ENCODE measurements at regions not wholly inside any gene's neighbourhood (a gene's known extent, or its start where the extent isn't known, plus 50 kb on each side); places are given as distances from the start of the nearest gene placed in this dataset.

GRCh38 chr1:235009561-235010306 lies 118.9 kb downstream of the TOMM20 start:
- DNase-seq: no peak

GRCh38 chr1:235009074-235009473 lies 119.6 kb downstream of the TOMM20 start:
- no peak for DNase-seq

- no peak for DNase-seq
These were observed 120.4 kb downstream of the TOMM20 start for GRCh38 chr1:235008239-235008638.

GRCh38 chr1:235006816-235007215 lies 121.8 kb downstream of the TOMM20 start:
- no peak for DNase-seq

- no peak for DNase-seq
These were observed 122.4 kb downstream of the TOMM20 start for GRCh38 chr1:235006132-235006721.

- no peak for DNase-seq
These were observed 123.7 kb downstream of the TOMM20 start for GRCh38 chr1:235004840-235005391.

- DNase-seq: no peak
These were observed 124.4 kb downstream of the TOMM20 start for GRCh38 chr1:235004276-235004675.

- no peak for DNase-seq
These were observed 125.8 kb downstream of the TOMM20 start for GRCh38 chr1:235002706-235003300.

GRCh38 chr1:234999513-234999940 lies 129.1 kb downstream of the TOMM20 start:
- no peak for DNase-seq

GRCh38 chr1:234997896-234998741 lies 130.5 kb downstream of the TOMM20 start:
- no peak for DNase-seq

GRCh38 chr1:234997201-234997895 lies 131.3 kb downstream of the TOMM20 start:
- DNase-seq: no peak

- DNase-seq: no peak
These were observed 132.3 kb downstream of the TOMM20 start for GRCh38 chr1:234996245-234996757.

GRCh38 chr1:234994436-234995295 lies 134.0 kb downstream of the TOMM20 start:
- no peak for DNase-seq

GRCh38 chr1:234992065-234992464 lies 136.6 kb downstream of the TOMM20 start:
- DNase-seq: no peak

GRCh38 chr1:234990874-234991801 lies 137.5 kb downstream of the TOMM20 start:
- no peak for DNase-seq

- DNase-seq: no peak
These were observed 138.3 kb downstream of the TOMM20 start for GRCh38 chr1:234990328-234990675.

- DNase-seq: no peak
These were observed 138.9 kb downstream of the TOMM20 start for GRCh38 chr1:234989479-234990327.

- DNase-seq: no peak
These were observed 139.6 kb downstream of the TOMM20 start for GRCh38 chr1:234989019-234989418.

- no peak for DNase-seq
These were observed 140.1 kb downstream of the TOMM20 start for GRCh38 chr1:234988536-234988935.
